HG03196 (cell line): ENCODE measurements at regions not wholly inside any gene's neighbourhood (a gene's known extent, or its start where the extent isn't known, plus 50 kb on each side); places are given as distances from the start of the nearest gene placed in this dataset.
"Not testable (repeated sequence)": the region's sequence is repeated elsewhere in the genome, so short reads cannot be mapped to it uniquely, and the experiment has no call there.

Source experiments
- ATAC-seq: cut with Tn5 transposase; IDR thresholded peaks from one replicate; pipeline ENCODE4 v1.9.1; 2021; ENCODE audit not compliant: unreplicated experiment

GRCh38 chr4:10281996-10282395 lies 165.4 kb upstream of the WDR1 start:
- ATAC-seq = no peak

- no peak for ATAC-seq
Measured at GRCh38 chr4:10279261-10279660, 162.7 kb upstream of the WDR1 start.

- no peak for ATAC-seq
Measured at GRCh38 chr4:10278071-10278470, 161.5 kb upstream of the WDR1 start.

- ATAC-seq = no peak
Measured at GRCh38 chr4:10276152-10276551, 159.6 kb upstream of the WDR1 start.

- no peak for ATAC-seq
Measured at GRCh38 chr4:10275696-10276095, 159.1 kb upstream of the WDR1 start.

GRCh38 chr4:10273030-10273429 lies 156.4 kb upstream of the WDR1 start:
- ATAC-seq = no peak

DNA sequence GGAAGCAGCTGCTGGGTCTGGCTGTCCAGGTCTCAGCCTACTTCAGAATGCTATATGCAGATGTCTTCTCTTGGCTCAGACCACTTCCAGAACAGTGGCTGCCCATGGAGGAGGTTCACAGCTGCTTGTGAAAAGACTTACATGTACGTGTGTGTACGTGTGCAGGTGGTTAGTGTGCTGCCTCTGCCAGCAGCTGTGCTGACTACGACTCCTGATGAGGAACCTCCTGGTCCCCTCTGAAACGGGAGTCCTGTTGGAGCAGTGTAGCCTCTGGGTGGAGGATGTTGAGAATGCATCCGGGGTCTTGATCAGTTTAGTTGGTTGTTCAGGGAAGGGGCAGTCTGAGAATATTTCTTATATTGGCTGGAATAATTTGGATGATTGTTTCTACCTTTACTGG lies 155.9 kb upstream of the WDR1 start:
- ATAC-seq = no peak

GRCh38 chr4:10267066-10267465 lies 150.5 kb upstream of the WDR1 start:
- ATAC-seq = no peak

DNA sequence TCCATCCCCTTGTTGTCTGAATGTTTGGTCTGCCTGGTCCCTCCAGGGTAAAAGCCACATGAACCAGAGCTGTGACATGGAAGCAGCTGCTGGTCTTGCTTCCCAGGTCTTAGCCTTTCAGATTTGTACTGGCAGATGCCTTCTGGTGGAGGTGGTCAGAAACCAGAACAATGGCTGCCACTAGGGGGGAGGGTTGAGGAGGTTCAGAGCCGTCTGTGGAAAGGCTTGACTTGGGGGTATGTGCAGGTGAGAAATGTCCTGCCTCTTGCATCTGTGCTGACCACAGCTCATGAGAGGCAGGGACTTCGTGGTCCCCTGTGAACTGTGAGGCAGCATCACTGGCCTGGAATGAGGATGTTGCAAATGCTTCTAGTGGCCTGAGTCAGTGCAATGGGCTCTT lies 144.2 kb upstream of the WDR1 start:
- ATAC-seq = no peak

GRCh38 chr4:10259976-10260375 lies 143.4 kb upstream of the WDR1 start:
- ATAC-seq = no peak

DNA sequence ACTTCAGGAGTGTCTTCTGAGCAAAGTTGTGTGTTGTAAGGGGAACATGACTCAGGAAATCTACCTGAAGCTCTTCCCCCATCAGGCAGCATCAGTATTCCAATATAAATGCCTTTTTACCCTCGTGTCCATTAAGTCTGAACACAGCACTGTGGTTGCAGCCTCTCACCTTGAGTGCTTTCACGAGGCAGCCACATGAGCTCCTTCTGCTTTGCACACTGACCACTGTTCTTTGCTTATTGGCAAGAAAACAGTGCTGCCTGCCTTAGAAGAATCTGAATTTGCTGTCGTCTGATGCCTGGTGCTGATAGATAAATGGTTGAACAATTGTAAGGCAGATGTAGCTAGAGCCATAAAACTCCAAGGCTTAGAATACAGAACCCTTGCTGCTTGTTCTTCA lies 139.6 kb upstream of the WDR1 start:
- ATAC-seq = no peak

- no peak for ATAC-seq
Measured at GRCh38 chr4:10253765-10254164, 137.2 kb upstream of the WDR1 start.

DNA sequence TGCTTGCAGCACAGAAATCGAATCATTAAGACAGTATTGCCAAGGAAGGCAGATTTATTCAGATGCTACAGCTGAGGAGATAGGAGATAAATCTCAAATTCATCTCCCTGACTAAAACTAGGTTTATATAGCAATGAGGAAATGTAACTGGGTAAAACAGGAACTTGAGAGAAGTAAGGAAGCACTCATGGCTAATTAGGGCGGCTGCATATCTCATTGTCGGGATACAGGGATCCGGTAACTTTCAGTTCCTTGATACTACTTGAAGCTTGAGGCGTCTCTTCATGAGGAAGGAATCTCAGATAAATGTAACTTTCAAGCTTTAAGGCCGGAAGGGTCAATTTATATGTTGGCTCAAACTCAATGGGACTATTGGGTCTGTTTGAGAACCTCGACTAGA lies 129.2 kb upstream of the WDR1 start:
- ATAC-seq = no peak

- no peak for ATAC-seq
Measured at GRCh38 chr4:10243856-10244255, 127.3 kb upstream of the WDR1 start.

DNA sequence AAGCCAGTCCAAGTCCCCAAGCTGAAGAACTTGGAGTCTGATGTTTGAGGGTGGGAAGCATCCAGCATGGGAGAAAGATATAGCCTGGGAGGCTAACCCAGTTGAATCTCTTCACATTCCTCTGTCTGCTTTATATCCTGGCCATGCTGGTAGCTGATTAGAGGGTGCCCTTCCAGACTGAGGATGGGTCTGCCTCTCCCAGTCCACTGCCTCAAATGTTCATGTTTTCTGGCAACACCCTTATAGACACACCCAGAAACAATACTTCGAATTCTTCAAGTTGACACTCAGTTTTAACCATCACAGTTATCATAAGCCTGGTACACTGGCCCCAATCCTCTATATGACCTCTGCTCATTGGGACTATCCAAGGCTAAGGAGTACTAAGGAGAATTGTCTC lies 124.1 kb upstream of the WDR1 start:
- no peak for ATAC-seq

DNA sequence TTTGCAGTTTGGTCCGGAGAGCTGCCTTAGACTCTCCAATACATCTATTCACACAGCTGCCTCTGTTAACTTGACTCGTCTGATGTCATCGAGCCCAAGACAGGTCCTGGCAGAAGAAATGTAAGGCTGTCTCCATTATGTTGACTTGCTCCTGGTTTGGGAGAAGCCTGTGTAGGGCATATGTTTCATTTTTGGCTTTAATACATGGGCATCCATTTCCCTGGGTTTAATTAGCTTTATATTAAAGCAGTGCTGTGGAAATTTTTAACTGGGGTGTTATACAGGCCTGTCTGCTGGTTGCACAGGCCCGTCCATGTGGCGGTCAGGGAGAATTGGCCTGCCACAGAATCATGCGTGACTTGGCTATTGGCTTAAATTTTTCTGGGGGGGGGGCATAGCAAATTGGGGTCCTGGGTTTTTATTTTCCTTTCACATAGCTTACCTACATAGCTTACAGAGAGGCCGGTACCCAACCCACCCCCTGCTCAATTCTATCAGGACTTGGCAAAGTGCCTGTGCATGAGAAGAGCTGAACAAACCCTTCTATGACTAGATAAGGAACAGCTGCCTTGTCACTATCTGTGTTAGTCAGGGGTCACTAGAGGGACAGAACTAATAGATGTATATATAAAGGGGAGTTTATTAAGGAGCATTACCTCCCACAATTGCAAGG lies 123.5 kb upstream of the WDR1 start:
- no peak for ATAC-seq

- ATAC-seq = no peak
Measured at GRCh38 chr4:10237131-10237530, 120.5 kb upstream of the WDR1 start.

DNA sequence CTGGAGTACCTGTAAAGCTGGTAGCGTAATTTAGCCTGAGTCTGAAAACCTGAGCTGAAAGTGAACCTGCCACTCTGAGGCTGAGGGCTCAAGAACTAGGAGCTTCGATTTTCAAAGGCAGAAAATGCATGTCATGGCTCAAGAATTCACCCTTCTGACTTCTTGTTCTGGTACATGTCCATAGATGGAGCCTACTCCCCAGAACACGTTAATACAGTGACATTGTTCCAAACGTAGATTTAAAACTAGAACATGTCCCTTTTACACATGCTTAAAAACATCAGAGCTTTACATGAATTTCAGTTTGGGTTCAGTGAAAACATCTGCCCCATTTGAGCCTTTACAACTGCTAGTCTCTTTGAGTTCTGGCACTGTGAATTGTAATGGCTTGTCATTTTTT lies 115.5 kb upstream of the WDR1 start:
- no peak for ATAC-seq

DNA sequence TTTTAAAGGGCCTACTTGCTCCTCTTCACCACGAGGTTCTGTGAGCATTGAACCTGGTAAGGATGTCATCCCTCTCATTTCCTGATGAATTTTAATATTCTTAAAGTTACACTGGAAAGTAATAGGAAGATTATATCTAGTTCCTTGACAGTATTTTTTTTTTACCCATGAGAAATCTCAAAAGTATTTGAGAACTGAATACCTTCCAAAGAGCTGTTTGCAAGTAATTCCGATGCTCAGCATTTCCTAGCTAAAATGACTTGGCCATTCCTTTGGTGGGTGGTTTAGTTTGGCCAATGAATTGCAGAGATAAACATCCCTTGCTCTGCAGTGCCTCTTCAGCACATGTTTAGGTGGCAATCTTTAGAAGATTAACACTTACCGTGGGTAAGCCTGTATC lies 110.2 kb upstream of the WDR1 start:
- ATAC-seq = no peak

DNA sequence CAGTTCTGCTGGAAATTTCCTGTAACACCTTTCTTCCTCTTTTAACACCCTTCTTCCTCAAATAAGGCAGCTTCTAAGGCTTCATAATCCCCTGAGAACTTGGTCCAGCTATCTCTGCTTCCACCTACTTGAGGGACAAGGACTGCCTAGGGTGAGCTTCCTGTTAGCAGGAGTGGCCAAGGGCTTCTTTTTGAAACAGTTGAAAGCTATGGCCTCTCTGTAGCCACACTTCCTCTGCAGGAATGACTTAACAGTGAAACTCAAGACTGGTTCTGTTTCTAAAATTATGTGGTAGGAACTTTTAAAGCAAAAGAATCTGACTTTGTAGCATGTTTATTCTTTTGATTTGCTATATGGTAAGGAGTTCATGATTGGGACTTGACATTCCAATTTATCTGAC lies 108.5 kb upstream of the WDR1 start:
- ATAC-seq = no peak

DNA sequence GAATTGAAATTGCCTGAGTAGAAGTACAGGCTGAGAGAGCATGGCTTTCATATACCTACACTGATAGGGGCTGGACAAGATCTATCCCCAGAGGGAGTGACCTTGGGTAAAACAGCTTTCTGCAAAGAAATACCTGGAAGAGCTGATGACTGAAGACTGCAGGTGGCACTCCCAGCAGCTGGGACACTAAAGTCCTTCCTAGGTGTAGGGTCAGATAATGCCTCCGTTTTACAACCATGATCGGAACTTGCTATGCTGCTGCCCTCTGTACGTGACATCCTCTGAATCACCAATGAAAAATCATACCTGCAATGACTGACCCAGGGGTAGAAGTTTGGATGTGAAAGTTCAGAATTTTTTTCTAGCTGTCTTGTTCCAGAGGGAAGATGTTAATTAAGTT lies 107.2 kb upstream of the WDR1 start:
- no peak for ATAC-seq

GRCh38 chr4:10213481-10213880 lies 96.9 kb upstream of the WDR1 start:
- not testable (repeated sequence) for ATAC-seq

DNA sequence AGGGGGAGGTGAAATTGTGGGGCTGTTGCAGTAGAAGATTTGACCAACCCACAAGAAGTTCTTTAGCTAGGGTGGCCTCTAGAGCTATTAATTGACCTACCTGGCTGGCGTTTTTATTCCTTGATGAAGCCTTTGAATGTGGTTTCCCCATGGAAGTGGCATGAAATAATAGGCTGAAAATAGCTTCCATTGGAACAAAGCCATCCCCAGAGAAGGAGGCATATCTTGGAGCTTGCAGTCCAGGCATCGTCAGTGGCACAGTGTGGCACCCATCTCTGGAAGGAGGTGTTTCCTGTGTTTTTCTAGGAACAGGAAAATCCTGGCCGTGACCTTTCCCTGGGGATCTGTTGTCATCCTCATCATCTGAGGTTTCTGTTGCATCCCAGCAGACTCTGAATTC lies 96.3 kb upstream of the WDR1 start:
- no peak for ATAC-seq

- ATAC-seq = no peak
Measured at GRCh38 chr4:10212400-10212799, 95.8 kb upstream of the WDR1 start.
